ENCODE measurements at regions not wholly inside any gene's neighbourhood (a gene's known extent, or its start where the extent isn't known, plus 50 kb on each side); places are given as distances from the start of the nearest gene placed in this dataset.

DNA sequence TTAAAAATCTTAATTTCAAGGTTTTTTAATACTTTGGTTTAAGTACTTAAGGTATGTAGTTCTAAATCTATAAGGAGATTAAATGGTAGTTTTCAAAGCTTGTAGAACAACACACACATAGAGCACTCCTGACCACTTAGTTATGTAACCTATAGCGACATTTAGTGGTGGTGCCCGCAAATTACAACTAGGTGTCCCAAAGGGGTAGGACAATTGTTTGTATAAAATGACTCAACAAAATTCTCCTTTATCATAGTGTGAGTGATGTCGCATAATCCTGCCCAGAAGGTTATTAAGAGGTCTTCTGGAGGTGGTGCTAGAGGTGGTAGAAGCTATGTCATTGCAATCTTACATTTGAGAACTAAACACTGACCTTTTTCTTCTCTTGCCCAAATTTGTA lies 373.0 kb upstream of the RASGEF1B start:
- intact Hi-C loops (cut with DNase I; ENCODE audit: low total_unique reads): loop anchor here (5.0 to 10.0 kb wide), 4 partner anchors 360 to 437 kb away; no protein-coding TSS in a partner anchor
- TF ChIP-seq POLR2A (IDR thresholded peaks at IDR 0.05): no peak
- no peak for TF ChIP-seq POLR2AphosphoS5 (IDR thresholded peaks at IDR 0.05)
- TF ChIP-seq CTCF (IDR thresholded peaks at IDR 0.05 in 8 of 11, conservative IDR thresholded peaks at IDR 0.05 in 3 of 11): peak; percentile 61 to 88 (median 81)
- Histone ChIP-seq H3K27ac (no peak overlapping the region), H3K9me3 (no peaks in the 10 kb centered on the region), H3K36me3 (no peaks in the 10 kb centered on the region), H3K4me3 (no peak overlapping the region), H3K27me3 (replicated peaks in 1 of 7) (no peaks in the 10 kb centered on the region), H3K4me1 (peaks cover 0 to 7% (median 0%) of the 10 kb centered on the region in 6 donors)
- WGBS, 5 donors: 0 to 1% (median 1%) methylated on average over 3 of the region's 3 CpGs
- no peak for DNase-seq

GRCh38 chr4:81839347-81840042 lies 367.8 kb upstream of the RASGEF1B start:
- intact Hi-C loops (cut with DNase I; ENCODE audit: low total_unique reads): loop anchor here (5.0 to 10.0 kb wide), 3 partner anchors 365 to 432 kb away; no protein-coding TSS in a partner anchor
- TF ChIP-seq CTCF (IDR thresholded peaks at IDR 0.05 in 8 of 11, conservative IDR thresholded peaks at IDR 0.05 in 3 of 11) (no peak), POLR2AphosphoS5 (IDR thresholded peaks at IDR 0.05) (no peak), POLR2A (IDR thresholded peaks at IDR 0.05) (no peak)
- Histone ChIP-seq H3K4me3 (no peak overlapping the region), H3K27me3 (replicated peaks in 1 of 7) (no peaks in the 10 kb centered on the region), H3K36me3 (no peaks in the 10 kb centered on the region), H3K9me3 (no peaks in the 10 kb centered on the region), H3K4me1 (peaks cover 0 to 2% (median 0%) of the 10 kb centered on the region in 6 donors), H3K27ac (no peak overlapping the region)
- DNase-seq: no peak
- WGBS, 5 donors: 61 to 73% (median 65%) methylated on average over 1 of the region's 1 CpG

- WGBS, 5 donors: 89 to 97% (median 93%) methylated on average over 2 of the region's 2 CpGs
These were observed 366.9 kb upstream of the RASGEF1B start for GRCh38 chr4:81838586-81838985.

More at GRCh38 chr4:81838586-81838985, 366.9 kb upstream of the RASGEF1B start:
- Histone ChIP-seq H3K4me1 (no peaks in the 10 kb centered on the region), H3K27ac (no peak overlapping the region), H3K4me3 (no peak overlapping the region), H3K36me3 (no peaks in the 10 kb centered on the region), H3K27me3 (replicated peaks in 1 of 7) (no peaks in the 10 kb centered on the region), H3K9me3 (no peaks in the 10 kb centered on the region)
- no peak for DNase-seq
- no peak for TF ChIP-seq POLR2AphosphoS5 (IDR thresholded peaks at IDR 0.05)
- TF ChIP-seq POLR2A (IDR thresholded peaks at IDR 0.05): no peak
- no peak for TF ChIP-seq CTCF (IDR thresholded peaks at IDR 0.05 in 8 of 11, conservative IDR thresholded peaks at IDR 0.05 in 3 of 11)
- intact Hi-C loops (cut with DNase I; ENCODE audit: low total_unique reads): no loop called here

All from spleen (tissue), 11 donors.